ENCODE measurements at regions not wholly inside any gene's neighbourhood (a gene's known extent, or its start where the extent isn't known, plus 50 kb on each side); places are given as distances from the start of the nearest gene placed in this dataset.

GRCh38 chr2:24439971-24440340 lies 51.1 kb upstream of the NCOA1 start:
- DNase-seq (ENCODE audit: low spot score) = no peak
- Mint-ChIP-seq H3K27ac (ENCODE audit: unreplicated experiment) (no peak overlapping the region), H3K36me3 (ENCODE audit: low read depth, unreplicated experiment) (no peaks in the 10 kb centered on the region), H3K4me1 (ENCODE audit: unreplicated experiment) (peaks cover 22% of the 10 kb centered on the region), H3K4me3 (ENCODE audit: unreplicated experiment) (no peak overlapping the region), H3K9me3 (ENCODE audit: unreplicated experiment) (no peaks in the 10 kb centered on the region), H3K27me3 (ENCODE audit: unreplicated experiment) (peaks cover 2% of the 10 kb centered on the region)
- no peak for TF ChIP-seq CTCF (IDR thresholded peaks at IDR 0.05; ENCODE audit: unreplicated experiment)

DNA sequence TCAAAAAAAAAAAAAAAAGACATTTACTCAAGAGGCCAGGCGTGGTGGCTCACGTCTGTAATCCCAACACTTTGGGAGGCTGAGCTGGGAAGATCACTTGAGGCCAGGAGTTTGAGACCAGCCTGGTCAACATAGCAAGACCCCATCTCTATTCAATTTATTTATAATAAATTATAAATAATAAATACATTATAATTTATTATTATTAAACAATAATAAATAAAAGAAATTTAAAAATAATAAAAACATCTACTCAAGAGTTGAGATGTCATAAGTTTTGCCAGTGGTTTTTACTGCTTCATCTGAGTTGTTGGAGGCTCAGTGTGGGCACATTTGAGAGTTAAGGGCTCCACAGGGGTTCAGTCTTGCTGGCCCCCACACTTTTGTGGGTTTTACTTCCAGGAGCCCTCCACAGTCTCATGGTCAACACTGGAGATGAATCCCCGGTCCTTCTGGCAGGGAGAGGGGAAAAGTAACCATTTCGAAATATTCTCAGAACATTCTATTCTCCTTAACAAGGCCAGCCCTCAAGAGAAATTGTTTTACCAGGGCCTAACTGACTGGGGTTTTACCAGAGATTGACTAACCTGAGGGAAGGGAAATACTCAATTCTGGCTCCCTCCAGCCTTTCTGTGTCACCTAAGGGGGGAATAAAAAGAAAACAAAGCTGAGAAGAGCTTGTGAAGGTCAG lies 51.6 kb upstream of the NCOA1 start:
- H3K27me3 Mint-ChIP-seq (ENCODE audit: unreplicated experiment) = peaks cover 2% of the 10 kb centered on the region
- H3K27ac Mint-ChIP-seq (ENCODE audit: unreplicated experiment) = no peak overlapping the region
- H3K36me3 Mint-ChIP-seq (ENCODE audit: low read depth, unreplicated experiment) = no peaks in the 10 kb centered on the region
- TF ChIP-seq CTCF (IDR thresholded peaks at IDR 0.05; ENCODE audit: unreplicated experiment) = no peak
- no peak for DNase-seq (ENCODE audit: low spot score)
- H3K9me3 Mint-ChIP-seq (ENCODE audit: unreplicated experiment) = no peaks in the 10 kb centered on the region
- H3K4me3 Mint-ChIP-seq (ENCODE audit: unreplicated experiment) = no peak overlapping the region
- peaks cover 27% of the 10 kb centered on the region for H3K4me1 Mint-ChIP-seq (ENCODE audit: unreplicated experiment)

- Mint-ChIP-seq H3K9me3 (ENCODE audit: unreplicated experiment) (no peaks in the 10 kb centered on the region), H3K4me1 (ENCODE audit: unreplicated experiment) (peaks cover 35% of the 10 kb centered on the region), H3K27ac (ENCODE audit: unreplicated experiment) (no peak overlapping the region), H3K4me3 (ENCODE audit: unreplicated experiment) (no peak overlapping the region), H3K36me3 (ENCODE audit: low read depth, unreplicated experiment) (no peaks in the 10 kb centered on the region), H3K27me3 (ENCODE audit: unreplicated experiment) (peaks cover 2% of the 10 kb centered on the region)
- no peak for TF ChIP-seq CTCF (IDR thresholded peaks at IDR 0.05; ENCODE audit: unreplicated experiment)
- no peak for DNase-seq (ENCODE audit: low spot score)
These were observed 52.9 kb upstream of the NCOA1 start for GRCh38 chr2:24438106-24438505.

GRCh38 chr2:24435391-24436316 lies 55.4 kb upstream of the NCOA1 start:
- H3K4me3 Mint-ChIP-seq (ENCODE audit: unreplicated experiment) = no peak overlapping the region
- DNase-seq (ENCODE audit: low spot score) = peak; percentile 35
- H3K36me3 Mint-ChIP-seq (ENCODE audit: low read depth, unreplicated experiment) = peaks cover 5% of the 10 kb centered on the region
- H3K27ac Mint-ChIP-seq (ENCODE audit: unreplicated experiment) = peak overlapping the region; percentile 94
- H3K9me3 Mint-ChIP-seq (ENCODE audit: unreplicated experiment) = no peaks in the 10 kb centered on the region
- H3K27me3 Mint-ChIP-seq (ENCODE audit: unreplicated experiment) = peaks cover 2% of the 10 kb centered on the region
- peaks cover 42% of the 10 kb centered on the region for H3K4me1 Mint-ChIP-seq (ENCODE audit: unreplicated experiment)
- TF ChIP-seq CTCF (IDR thresholded peaks at IDR 0.05; ENCODE audit: unreplicated experiment) = no peak

GRCh38 chr2:24434541-24434940 lies 56.5 kb upstream of the NCOA1 start:
- Mint-ChIP-seq H3K4me3 (ENCODE audit: unreplicated experiment) (no peak overlapping the region), H3K9me3 (ENCODE audit: unreplicated experiment) (no peaks in the 10 kb centered on the region), H3K4me1 (ENCODE audit: unreplicated experiment) (peaks cover 42% of the 10 kb centered on the region), H3K27me3 (ENCODE audit: unreplicated experiment) (peaks cover 2% of the 10 kb centered on the region), H3K27ac (ENCODE audit: unreplicated experiment) (peak overlapping the region; percentile 25), H3K36me3 (ENCODE audit: low read depth, unreplicated experiment) (peaks cover 5% of the 10 kb centered on the region)
- no peak for DNase-seq (ENCODE audit: low spot score)
- TF ChIP-seq CTCF (IDR thresholded peaks at IDR 0.05; ENCODE audit: unreplicated experiment) = no peak

All from endothelial cell (in vitro differentiated cells).